GM12872 (cell line): ENCODE measurements at regions not wholly inside any gene's neighbourhood (a gene's known extent, or its start where the extent isn't known, plus 50 kb on each side); places are given as distances from the start of the nearest gene placed in this dataset.

Experiments used
- CTCF ChIP-seq: IDR thresholded peaks from 3 replicates; pipeline ENCODE4 v1.5.1; 2011; ENCODE audit warnings: low read depth, mild to moderate bottlenecking, low read length, moderate library complexity; ENCODE audit not compliant: insufficient read depth

DNA sequence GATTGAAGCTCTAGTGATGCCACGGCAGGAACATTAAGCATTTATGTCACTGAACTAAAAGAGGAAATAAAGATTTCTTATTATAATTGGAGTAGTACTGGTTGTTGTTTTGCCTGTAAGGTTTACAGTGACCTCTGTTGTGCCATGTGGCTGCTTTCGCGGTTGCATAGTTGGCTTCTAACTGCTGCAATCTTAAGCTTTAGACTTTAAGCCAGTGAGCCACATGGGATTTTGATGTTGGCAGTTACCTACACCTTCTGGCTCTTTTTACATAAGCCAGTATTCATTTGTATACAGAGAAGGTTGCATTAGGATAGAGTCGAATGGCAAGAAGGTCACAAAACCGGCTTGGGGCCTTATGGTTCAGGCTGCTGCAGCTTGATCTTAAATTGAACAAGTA lies 1311.6 kb downstream of the RAPGEF2 start:
- TF ChIP-seq CTCF, result no peak

DNA sequence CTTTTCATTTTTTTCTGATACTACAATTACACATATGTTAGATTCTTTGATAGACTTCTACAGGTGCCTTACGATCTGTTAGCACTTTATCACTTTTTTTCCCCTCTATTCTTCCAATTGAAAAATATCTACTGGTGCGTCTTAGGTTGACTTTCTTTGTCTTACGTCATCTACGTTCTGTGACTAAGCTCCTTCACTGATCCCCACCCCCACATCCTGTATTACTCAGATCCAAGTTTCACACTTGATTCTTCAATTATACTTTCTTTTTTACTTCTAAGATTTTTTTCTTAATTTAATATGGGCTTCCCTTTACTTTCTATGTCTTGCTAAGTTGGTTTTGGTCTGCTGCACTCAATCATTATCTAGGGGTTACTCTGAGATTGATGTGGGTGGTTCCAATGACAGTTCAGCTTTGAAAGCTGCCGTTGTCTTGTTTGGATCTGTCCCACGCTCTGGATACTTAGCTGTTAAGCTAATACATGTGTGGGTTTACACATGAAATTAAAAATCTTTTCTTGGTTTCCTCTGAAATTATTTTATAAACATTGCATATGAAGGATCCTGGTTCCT lies 1321.1 kb downstream of the RAPGEF2 start:
- TF ChIP-seq CTCF, result no peak

- no peak for TF ChIP-seq CTCF
These were observed 1323.4 kb downstream of the RAPGEF2 start for GRCh38 chr4:160426233-160426632.

DNA sequence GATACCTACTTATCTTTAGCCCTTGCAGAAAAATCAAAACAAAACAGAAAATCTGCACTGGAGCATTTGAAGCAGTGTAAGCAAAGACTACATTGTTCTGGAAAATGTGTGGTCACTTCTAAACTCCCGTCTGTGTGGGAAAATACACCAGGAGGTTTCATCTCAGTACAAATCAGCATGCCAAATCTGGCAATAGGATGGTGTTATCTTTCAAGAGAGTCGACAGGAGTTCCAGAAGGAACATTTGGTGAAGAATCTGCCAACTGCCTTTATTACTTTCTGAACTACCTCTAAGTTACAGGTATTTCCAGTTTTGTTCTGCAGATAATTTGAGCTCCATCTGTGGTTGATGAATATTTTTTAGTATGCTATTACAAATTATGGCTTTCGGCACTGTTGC lies 1348.0 kb downstream of the RAPGEF2 start:
- TF ChIP-seq CTCF, result no peak

- no peak for TF ChIP-seq CTCF
These were observed 1382.3 kb downstream of the RAPGEF2 start for GRCh38 chr4:160485071-160485687.

DNA sequence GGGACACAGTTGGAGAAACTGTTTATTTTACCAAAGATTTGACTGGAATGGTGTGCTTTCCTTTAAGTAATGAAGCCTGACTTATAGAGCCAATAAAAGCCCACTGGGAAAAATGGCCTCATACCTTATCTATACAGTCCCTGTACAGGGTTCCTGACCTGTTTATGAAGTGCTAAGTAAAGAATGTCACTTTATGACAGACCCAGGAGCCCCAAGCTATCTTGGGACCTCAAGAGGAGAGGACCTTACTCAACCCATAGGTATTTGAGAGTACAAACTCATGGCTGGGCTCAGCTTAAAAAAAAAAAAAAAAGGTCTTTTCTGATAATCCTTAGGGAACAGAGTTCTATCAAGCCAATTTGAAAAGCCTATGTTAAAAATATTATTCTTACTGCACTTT lies 1389.3 kb downstream of the RAPGEF2 start:
- no peak for TF ChIP-seq CTCF

DNA sequence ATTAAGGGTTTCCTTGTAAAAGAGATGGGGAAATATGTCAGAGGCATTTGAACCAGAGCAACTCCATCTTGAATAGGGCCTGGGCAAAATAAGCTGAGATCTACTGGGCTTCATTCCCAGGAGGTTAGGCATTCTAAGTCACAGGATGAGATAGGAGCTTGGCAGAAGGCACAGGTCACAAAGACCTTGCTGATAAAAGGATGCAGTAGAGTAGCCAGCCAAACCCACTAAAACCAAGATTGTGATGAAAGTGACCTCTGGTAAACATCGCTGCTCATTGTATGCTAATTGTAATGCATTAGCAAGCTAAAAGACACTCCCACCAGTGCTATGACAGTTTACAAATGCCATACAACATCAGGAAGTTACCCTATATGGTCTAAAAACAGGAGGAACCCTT lies 1390.3 kb downstream of the RAPGEF2 start:
- TF ChIP-seq CTCF, result no peak
